Lower leg skin (tissue), 3 donors: ENCODE measurements at regions not wholly inside any gene's neighbourhood (a gene's known extent, or its start where the extent isn't known, plus 50 kb on each side); places are given as distances from the start of the nearest gene placed in this dataset.

ENCODE experiments used
- CTCF ChIP-seq, 3 donors: fragments of 450-650 bp; IDR thresholded peaks; one replicate each; pipeline ENCODE4 v1.5.1; 2016; ENCODE audit warnings: antibody characterized with exemption in 3 of 3, mild to moderate bottlenecking in 3 of 3, moderate library complexity in 2 of 3
- POLR2A ChIP-seq, 2 donors: fragments of 450-650 bp; IDR thresholded peaks; one replicate each; pipeline ENCODE4 v1.6.1; 2016 to 2017; ENCODE audit warnings: antibody characterized with exemption in 2 of 2, mild to moderate bottlenecking in 1 of 2, moderate library complexity in 1 of 2

- TF ChIP-seq CTCF (IDR thresholded peaks at IDR 0.05) (no peak), POLR2A (IDR thresholded peaks at IDR 0.05) (no peak)
These were observed 142.6 kb upstream of the PLPP4 start for GRCh38 chr10:120314442-120314841.
